Glomerular endothelial cell (primary cell): ENCODE measurements at regions not wholly inside any gene's neighbourhood (a gene's known extent, or its start where the extent isn't known, plus 50 kb on each side); places are given as distances from the start of the nearest gene placed in this dataset.

Source experiments
- DNase-seq: peaks from one replicate; pipeline ENCODE4 v3.0.0-alpha.2; 2011; ENCODE audit warnings: low read depth, low spot score; ENCODE audit errors: extremely low read depth

DNA sequence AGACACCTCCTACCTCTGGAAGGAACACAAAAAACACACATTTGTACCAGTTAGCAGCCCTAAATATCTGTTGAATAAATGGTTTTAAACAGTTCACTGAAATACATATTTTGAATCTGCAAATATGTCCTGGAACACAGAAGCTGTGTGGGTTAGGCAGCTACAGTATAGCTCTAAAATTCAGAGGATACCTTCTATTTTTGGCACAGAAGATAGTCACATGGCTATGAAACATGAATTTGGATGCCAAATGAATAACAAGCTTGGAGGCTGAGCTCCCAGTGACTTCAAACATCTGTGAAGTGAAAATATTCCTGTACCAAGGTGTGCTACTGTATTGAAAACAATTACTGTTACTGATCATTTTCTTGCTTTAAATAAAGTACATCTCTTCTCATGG is 391.5 kb upstream of the ADGRL2 start:
- DNase-seq, result no peak

DNA sequence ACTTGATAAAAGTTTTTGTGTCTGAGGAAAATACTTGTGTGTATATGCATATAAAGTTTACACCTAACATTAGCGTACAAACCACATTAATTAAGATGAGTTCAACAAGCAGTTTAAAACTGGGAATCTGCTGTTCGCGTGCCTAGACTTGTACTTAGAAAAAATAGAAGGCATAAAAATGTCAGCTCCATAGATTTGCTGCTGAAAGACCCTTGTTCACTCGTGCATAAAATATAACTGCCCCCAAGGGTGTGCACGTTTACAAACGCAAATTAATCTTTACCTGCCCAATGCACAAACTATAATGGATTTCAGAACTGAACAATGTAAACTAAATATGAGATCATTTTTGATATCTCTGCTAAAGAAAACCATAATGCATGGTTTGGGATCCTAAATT is 392.3 kb upstream of the ADGRL2 start:
- DNase-seq, result no peak

DNA sequence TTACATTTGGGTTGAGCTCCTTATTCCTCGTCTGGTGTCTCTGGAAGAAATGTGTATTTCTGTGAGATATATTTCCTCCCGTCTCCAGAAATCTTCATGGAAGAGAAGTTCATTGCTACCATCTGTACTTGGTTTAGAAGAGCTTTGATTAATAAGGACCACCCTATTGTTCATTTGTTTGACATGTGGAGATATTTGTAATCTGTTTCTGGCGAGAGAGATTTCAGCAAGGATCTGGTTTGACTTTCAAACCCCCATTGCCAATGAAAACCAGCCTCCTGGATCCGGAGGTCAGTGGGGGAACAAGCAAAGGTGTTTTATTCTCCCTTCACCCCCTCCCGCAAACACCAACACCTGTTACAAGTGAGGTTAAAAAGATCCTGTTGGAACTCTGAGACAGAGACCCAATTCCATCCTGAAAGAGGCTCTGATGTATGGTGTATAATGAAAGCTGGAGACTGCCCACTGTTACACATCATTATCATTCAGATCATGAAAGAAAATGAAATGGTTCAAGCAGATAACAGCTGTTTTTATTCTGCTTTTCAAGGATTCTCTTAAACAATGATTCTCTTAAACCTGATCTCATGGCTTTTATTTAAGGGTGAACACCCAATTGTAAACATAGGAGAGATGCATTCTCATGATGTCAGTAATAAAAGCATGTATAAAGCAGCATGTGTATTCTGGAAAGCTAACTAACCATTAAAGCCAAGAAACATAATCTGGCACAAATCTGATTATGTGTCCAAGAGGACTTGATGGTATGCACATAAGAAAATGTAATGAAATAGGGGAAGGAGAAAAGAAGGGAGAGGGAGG is 393.5 kb upstream of the ADGRL2 start:
- DNase-seq, result no peak

DNA sequence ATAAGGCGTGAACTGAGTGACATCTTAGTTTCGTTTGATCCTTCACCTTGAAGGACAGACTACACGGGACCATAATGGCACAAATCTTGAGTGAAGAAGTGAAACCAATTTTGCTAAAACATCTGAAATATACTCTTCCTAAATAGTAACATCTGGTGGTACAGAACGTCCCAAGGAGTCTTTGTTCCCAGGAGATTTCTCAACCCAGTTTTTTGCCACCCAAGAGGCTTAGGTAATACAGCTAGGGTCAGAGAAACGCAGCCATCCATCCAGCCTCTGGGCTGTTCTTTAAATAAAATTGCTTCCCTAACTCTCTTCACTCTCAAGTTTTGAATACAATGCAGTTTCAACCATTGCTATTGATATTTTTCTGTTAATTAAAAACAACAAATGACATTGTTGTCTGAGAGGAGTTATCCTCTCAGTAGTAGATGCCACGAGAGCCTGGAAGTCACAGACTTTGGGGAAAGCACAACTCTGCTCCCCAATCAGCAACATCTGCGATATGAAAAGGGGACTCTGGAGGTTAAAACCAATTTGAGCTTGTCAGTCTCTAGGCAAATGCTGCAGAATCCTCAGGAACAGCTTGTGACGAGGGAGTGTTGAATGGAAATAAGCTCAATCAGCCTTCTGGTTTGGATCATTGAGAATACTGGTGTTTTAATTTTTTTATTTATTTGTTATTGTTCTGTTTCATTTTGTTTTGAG is 394.3 kb upstream of the ADGRL2 start:
- no peak for DNase-seq

DNA sequence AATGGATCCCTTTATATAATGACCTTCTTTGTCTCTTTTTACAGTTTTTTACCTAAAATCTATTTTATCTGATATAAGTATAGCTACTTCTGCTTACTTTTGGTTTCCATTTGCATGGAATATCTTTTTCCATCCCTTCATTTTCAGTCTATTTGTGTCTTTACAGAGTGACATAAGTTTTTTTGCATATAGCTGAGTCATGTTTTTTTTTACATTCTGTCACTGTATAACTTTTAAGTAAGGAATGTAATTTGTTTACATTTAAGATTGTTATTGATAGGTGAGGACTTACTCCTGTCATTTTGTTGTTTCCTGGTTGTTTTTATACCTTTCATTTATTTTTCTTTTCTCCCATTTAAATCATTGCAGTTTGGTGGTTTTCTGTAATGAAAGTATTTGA is 402.7 kb upstream of the ADGRL2 start:
- no peak for DNase-seq

DNA sequence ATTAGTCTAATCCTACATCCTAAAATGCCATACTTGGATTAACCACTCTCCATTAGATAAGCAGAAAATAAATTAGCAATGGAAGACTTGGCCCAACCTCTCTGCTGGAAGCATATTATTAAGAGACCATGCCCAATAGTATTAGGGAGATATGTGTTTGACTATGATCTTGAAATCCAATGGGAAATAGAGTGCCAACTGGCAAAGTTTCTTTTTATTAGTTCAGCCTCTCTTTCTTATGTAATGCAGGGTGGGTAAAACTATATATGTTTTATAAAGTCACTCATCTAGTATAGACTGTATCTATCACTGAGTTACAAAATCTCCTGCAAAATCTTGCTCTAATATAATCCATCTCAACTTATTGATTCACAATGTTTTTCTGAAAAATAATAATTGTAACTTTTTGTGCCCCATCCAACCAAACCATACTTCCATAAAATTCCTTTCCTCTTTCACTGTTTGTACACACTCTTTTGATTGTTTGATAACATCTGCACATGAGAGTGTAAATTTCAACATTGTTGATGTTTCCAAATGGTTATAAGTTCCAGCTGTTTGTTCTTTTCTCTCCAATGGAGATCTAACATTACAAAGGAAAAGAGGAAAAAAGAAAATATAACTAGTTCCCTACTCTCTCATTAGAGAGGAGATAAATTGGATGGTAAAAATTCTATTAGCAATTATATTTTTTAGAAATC is 408.1 kb upstream of the ADGRL2 start:
- no peak for DNase-seq

DNA sequence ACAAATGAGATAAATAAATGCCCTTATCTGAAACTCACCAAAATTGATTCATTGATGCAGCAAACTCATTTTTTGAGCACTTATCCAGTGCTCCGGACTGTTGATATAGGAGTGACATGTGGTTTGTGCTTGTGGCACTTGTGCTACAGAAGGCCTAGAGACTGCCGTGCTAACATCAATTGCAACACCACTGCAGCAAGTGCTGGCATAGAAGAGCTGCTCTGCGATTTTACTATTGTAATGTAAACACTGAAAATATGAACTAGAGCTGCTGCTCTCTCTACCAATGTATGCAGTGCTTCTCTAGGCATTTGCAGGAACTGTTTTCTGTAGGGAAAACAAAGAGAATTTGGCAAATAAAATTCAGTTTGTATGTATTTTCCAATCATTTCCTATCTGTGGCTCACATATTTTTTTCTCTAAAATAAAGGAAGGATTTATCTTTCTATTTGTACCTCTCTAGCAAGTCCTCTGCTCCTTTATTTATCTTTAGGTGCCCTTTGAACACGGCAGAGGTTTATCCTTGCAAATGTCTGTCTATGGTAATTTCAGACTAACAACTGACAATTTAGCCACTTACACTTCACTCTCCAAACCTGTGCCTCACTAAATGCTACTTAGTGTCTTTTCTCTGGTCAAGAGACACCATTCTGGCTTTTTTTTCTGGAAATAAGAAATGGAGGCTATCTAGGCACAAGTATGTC is 409.5 kb upstream of the ADGRL2 start:
- DNase-seq, result no peak

DNA sequence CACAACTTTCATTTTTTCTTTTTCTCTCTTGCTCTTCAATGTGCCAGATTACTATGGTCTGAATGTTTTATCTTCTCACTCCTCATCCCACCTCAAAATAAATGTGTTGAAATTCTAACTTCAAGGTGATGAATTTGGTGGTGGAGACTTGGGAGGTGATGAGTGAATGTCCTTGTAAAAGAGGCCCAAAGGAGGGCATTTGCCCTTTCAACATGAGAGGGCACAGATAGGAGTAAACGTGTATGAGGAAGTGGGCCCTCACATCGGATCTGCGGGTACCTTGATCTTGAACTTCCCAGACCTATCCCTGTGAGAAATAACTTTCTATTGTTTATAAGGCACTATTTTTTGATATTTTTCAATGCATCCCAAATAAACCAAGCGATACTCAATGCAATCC is 412.3 kb upstream of the ADGRL2 start:
- no peak for DNase-seq

DNA sequence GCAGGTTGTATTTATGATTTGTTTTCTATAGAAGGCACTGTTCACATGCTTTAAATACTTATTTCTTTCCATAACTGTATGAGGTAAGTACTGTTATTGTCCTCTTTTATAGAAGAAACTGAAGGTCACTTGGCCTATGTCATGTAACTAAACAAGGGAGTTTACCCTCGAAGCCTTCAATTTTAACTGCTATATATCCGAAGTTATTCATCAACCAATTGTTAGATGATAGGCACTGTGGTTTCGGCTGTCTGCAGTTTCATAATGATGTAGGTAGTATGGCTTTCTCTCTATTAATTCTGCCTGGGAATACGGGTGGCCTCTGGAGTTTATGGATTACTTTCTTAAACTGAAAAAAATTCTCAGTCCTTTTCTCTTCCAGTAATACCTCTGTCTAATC is 413.3 kb upstream of the ADGRL2 start:
- DNase-seq, result no peak

DNA sequence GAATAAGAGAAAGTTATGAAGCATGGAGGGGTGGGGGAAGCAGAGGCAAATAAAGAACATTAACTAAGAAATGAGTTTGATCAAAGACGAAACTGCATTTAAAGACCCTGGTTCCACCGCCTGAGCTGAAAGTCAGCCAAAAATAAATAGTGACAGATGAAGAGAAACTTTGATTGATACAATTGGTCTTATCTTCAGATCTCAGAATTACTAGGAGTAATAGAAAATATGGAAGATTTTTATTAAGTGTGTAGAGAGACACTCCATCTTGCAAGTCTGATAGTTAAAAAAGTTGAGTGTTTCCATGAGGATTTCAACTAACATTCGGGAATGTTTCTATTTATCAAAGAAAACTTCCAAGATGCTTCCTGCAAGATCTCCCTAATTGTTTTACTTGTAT is 418.2 kb upstream of the ADGRL2 start:
- DNase-seq, result no peak

DNA sequence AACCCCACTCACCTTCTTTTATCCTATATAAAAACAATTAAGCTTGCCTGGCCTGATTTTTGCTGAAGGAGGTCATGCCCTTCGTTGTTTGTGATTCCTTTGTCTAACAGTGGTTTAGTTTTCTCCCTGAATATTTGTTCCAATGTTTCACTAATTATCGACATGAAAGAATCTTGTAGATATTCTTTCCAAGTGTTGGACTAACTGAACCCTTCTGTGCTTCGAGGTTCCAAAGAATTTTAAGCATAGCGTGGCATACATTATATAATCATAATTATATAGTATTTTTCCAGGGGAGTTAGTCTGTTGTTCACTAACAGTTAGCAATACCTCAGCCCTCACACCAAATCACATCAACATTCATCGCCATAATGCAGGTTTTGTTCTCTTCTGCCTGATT is 418.9 kb upstream of the ADGRL2 start:
- no peak for DNase-seq

DNA sequence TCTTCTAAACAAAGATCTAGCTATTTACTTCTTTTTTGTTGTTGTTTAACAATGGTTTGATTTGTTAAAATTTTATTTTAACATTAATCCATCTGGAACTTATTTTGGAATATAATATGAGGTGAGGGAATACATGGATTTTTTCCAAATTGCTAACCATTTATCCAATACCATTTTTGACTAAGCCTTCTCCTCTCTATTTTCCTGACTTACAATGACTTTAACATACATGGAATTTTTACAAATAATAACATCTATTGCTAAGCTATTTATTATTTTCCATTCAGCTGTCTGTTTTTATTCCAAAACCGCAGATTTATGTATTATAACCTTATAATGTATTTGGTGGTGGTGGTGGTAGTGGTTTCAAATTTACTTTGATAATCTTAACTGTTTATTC is 420.3 kb upstream of the ADGRL2 start:
- no peak for DNase-seq

DNA sequence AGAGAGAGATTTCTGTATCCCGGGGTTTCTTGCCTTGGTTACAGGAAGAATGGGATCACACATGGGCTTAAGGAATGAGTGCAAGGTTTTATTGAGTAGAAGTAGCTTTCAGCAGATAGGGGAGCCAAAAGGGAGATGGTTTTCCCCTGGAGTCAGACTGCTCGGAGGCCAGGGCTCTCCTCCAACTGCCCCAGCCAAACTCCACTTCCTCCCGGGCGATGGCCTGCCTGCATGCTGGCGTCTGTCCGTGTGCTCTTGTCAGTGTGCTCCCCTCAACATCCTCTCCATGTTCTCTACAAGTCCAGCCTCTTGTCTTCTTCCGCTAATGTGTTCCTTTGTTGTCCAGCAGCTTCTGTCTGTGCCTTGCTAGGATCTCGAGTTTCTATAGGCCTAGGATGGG is 421.3 kb upstream of the ADGRL2 start:
- no peak for DNase-seq

DNA sequence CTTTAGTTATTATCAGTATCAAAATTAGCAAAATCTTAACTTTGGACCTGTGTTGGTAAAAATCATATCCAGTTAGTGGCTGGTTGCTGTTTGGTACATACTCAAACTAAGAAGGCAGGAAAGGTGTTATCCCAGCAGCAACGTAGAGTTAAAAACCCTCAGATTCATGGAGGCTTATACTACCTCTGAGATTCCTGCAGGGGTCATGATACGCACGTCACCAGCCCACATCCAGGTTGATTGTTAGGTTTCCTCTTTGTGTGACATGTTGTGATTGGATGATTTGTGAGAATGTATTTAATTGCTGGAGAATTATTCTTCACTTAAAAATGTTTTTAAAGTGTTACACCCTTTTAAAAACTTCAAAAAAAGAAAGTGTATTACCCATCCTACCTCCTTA is 423.3 kb upstream of the ADGRL2 start:
- DNase-seq, result no peak

DNA sequence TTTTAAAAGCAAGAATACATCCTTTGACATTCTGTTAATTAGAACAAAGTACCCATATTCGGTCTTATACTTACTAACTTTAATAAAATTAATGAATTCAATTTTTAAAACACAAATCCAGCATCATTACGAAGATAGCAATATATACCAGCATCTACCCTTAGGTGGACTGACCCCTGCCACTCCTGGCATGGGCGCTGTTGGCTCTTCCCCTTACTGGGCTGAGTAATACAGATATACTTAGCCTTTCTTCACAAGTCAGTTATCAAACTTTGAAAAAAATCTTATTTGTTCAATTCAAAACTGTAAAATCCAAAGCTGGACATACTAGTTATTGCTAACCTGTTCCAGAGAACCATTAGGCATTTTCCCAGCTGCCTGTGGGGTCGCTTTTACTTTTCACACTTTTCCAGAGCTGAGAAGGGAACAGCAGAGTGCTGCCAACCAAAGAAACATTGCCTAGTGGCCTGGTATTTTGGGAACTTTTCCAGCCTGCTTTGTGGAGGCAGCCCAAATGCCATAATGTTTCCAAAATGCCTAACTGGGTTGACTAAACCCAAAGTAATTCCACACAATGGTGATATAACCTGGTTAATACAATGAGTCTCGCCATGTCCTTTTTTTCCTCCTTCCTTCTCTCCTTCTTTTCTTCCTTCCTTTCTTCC is 424.7 kb upstream of the ADGRL2 start:
- no peak for DNase-seq

DNA sequence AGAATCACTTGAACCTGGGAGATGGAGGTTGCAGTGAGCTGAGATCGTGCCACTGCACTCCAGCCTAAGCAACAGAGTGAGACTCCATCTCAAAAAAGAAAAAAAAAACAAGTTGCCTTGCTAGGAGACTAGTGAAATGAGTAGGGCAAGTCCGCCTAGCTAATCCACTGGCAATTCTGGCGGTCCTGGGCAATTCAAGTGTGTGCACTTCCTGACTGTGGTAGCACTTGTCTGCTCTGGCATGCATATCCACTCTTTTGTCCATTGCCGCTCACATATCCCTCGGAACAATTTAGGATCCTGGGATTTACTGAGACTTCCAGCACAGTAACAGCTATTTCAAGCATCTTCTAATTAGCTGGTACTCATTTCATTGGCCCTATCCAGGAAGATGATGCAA is 426.3 kb upstream of the ADGRL2 start:
- no peak for DNase-seq

DNA sequence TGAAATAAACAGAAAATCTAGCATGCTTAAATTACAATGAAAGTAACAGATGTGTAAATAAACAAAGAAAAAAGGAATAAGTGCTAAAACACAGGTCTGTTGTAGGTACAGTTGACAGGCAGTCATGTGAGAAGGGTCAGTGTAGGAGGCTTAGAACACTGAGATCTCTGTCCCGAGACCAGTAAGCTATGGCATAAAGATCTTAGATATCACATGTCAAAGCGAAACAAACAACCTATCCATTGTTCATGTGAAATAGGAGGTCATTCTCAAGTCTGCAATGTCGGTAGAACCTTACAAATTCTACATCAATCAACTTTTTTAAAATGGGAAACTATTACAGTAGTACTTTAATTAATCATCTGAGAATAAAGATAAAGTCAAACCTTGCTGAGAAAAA is 428.9 kb upstream of the ADGRL2 start:
- DNase-seq, result no peak

DNA sequence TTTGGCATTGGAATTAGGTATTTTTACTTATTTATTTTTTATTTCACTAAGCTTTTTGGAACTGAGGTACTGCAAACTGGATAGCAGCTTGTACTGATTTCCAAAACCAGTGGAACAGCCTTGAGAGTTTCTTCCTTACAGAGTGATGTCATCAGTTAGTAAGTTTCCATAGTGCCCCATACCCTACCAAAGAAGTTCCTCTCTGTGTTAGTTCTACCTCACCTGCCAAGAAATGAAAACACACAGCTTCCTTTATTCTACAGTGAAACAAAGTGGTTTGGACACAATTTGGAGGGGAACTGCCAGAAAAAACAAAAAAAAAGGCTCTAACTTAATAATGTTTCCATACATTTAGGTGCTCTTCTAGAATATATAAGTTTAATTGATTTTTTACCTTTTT is 430.9 kb upstream of the ADGRL2 start:
- no peak for DNase-seq

DNA sequence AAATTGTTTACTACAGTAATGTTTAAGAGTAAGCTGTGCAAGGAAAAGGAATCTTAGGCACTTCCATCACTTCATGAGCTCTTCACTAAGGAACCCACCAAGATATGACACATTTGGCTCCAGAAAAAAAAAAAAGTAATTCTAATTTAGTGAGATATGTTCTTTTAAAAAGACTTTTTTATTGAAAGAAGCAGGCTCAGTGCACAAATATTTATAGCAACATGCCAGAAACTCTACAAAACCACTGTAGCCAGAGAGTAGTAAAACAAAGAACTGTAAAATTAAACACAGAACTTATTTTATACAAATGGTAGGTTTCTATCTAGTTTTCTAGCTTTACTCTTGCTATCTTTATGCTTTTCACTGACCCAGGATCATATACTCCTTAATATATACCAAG is 434.6 kb upstream of the ADGRL2 start:
- DNase-seq, result no peak

DNA sequence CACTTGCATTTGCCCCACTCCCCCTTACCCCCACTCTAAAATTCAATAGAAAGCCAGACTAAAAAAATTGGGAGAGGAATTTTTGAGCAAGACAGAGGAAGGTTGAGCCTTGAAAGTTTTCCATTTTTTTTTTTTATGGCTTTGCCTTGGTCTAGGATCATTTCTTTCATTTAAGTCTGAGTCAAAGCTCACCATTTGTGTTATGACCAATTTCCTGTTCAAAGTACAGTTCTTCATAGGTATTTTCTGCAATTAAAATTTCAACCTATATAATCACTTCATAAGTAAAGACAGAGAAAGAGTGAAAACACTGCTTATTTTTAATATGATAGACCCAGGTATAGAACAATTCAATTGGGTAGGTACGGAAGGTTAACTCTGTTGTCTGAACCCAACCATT is 436.6 kb upstream of the ADGRL2 start:
- no peak for DNase-seq

DNA sequence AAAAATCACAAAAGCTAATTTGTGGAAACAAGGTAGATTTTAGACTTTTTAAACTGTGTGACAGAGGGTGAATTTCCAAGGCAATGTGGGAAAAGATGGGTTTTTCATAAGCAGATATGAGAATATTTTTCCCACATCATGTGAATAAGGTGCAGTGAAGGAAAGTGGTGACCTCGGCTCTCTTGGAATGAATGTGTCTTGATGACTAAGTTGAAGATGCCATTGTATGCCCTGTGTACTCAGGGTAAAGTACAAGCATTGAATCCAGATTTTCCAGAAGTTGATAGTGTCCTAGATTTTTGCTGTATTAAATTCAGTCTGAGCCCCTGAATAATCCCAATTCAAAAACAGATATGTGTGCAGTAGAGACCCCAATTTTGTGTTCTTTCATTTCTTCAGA is 442.6 kb upstream of the ADGRL2 start:
- no peak for DNase-seq
